ENCODE measurements at regions not wholly inside any gene's neighbourhood (a gene's known extent, or its start where the extent isn't known, plus 50 kb on each side); places are given as distances from the start of the nearest gene placed in this dataset.

- no peak for DNase-seq
- H3K4me1 ChIP-seq = peaks cover 10% of the 10 kb centered on the region
- no peaks in the 10 kb centered on the region for H3K36me3 ChIP-seq
- TF ChIP-seq CTCF (IDR thresholded peaks at IDR 0.05; ENCODE audit: low read depth, low read length) = no peak
- no peaks in the 10 kb centered on the region for H3K9me3 ChIP-seq
- no peaks in the 10 kb centered on the region for H3K27me3 ChIP-seq
- no peak overlapping the region for H3K4me3 ChIP-seq (ENCODE audit: low read depth, low read length)
Measured at GRCh38 chr4:30962939-30963338, 242.8 kb downstream of the PCDH7 start.

- H3K36me3 ChIP-seq = no peaks in the 10 kb centered on the region
Measured at GRCh38 chr4:30968926-30969325, 248.8 kb downstream of the PCDH7 start.

GRCh38 chr4:30972542-30972941 lies 252.4 kb downstream of the PCDH7 start:
- no peak for DNase-seq
- H3K27me3 ChIP-seq = no peaks in the 10 kb centered on the region
- H3K4me3 ChIP-seq (ENCODE audit: low read depth, low read length) = no peak overlapping the region
- TF ChIP-seq CTCF (IDR thresholded peaks at IDR 0.05; ENCODE audit: low read depth, low read length) = no peak
- H3K4me1 ChIP-seq = no peaks in the 10 kb centered on the region; the same call in 1 of the 2 replicates
- no peaks in the 10 kb centered on the region for H3K9me3 ChIP-seq
- H3K36me3 ChIP-seq = no peaks in the 10 kb centered on the region

More at GRCh38 chr4:30968926-30969325, 248.8 kb downstream of the PCDH7 start:
- Histone ChIP-seq H3K4me3 (ENCODE audit: low read depth, low read length) (no peak overlapping the region), H3K9me3 (no peaks in the 10 kb centered on the region), H3K27me3 (no peaks in the 10 kb centered on the region), H3K4me1 (no peaks in the 10 kb centered on the region)
- DNase-seq = no peak
- TF ChIP-seq CTCF (IDR thresholded peaks at IDR 0.05; ENCODE audit: low read depth, low read length) = no peak

GRCh38 chr4:30973993-30974392 lies 253.8 kb downstream of the PCDH7 start:
- no peak for DNase-seq
- H3K4me3 ChIP-seq (ENCODE audit: low read depth, low read length) = no peak overlapping the region
- H3K9me3 ChIP-seq = no peaks in the 10 kb centered on the region
- no peak for TF ChIP-seq CTCF (IDR thresholded peaks at IDR 0.05; ENCODE audit: low read depth, low read length)
- H3K27me3 ChIP-seq = no peaks in the 10 kb centered on the region
- no peaks in the 10 kb centered on the region for H3K36me3 ChIP-seq
- H3K4me1 ChIP-seq = no peaks in the 10 kb centered on the region; the same call in 1 of the 2 replicates

GRCh38 chr4:30979402-30979801 lies 259.2 kb downstream of the PCDH7 start:
- H3K9me3 ChIP-seq = no peaks in the 10 kb centered on the region
- no peak for DNase-seq
- H3K36me3 ChIP-seq = no peaks in the 10 kb centered on the region
- H3K27me3 ChIP-seq = no peaks in the 10 kb centered on the region
- no peaks in the 10 kb centered on the region; the same call in 1 of the 2 replicates for H3K4me1 ChIP-seq
- no peak overlapping the region for H3K4me3 ChIP-seq (ENCODE audit: low read depth, low read length)
- no peak for TF ChIP-seq CTCF (IDR thresholded peaks at IDR 0.05; ENCODE audit: low read depth, low read length)

GRCh38 chr4:30989508-30989907 lies 269.3 kb downstream of the PCDH7 start:
- H3K27me3 ChIP-seq = no peaks in the 10 kb centered on the region
- no peaks in the 10 kb centered on the region for H3K9me3 ChIP-seq
- no peaks in the 10 kb centered on the region for H3K4me1 ChIP-seq
- TF ChIP-seq CTCF (IDR thresholded peaks at IDR 0.05; ENCODE audit: low read depth, low read length) = no peak
- no peak for DNase-seq
- H3K36me3 ChIP-seq = no peaks in the 10 kb centered on the region
- H3K4me3 ChIP-seq (ENCODE audit: low read depth, low read length) = no peak overlapping the region

Measured in BE2C (cell line).